Activated T-cell treated with anti-CD3 and anti-CD28 coated beads, Interleukin-2, amount 50 U/mL, for 72 hours (primary cell): ENCODE measurements at regions not wholly inside any gene's neighbourhood (a gene's known extent, or its start where the extent isn't known, plus 50 kb on each side); places are given as distances from the start of the nearest gene placed in this dataset.

Experiments
- ATAC-seq, 2 donors: fragments of 150-1000 bp; cut with Tn5 transposase; replicated peaks in 1 of 2; 2 replicates each; pipeline ENCODE4 v1.10.0; 2021; ENCODE audit warnings: moderate library complexity in 2 of 2, mild to moderate bottlenecking in 1 of 2
- DNase-seq, 2 donors: peaks; one replicate each; pipeline ENCODE4 v3.0.0; 2021 to 2022; ENCODE audit warnings: mixed read lengths in 1 of 2
- H3K27ac Mint-ChIP-seq: one replicate; pipeline ENCODE4 v1.8.0; 2022; ENCODE audit warnings: mild to moderate bottlenecking, moderate library complexity, mixed read lengths
- H3K27me3 Mint-ChIP-seq: one replicate; pipeline ENCODE4 v1.8.0; 2022; ENCODE audit warnings: low read depth, mixed read lengths
- H3K36me3 Mint-ChIP-seq, 2 donors: one replicate each; pipeline ENCODE4 v1.8.0; 2022; ENCODE audit warnings: mixed read lengths in 2 of 2, mild to moderate bottlenecking in 1 of 2; ENCODE audit not compliant: insufficient read depth in 2 of 2
- H3K4me1 Mint-ChIP-seq: one replicate; pipeline ENCODE4 v1.8.0; 2022; ENCODE audit warnings: low read depth, mixed read lengths
- H3K4me3 Mint-ChIP-seq, 2 donors: one replicate each; pipeline ENCODE4 v1.8.0; 2022; ENCODE audit warnings: mild to moderate bottlenecking in 2 of 2, mixed read lengths in 2 of 2, moderate library complexity in 2 of 2
- H3K9me3 Mint-ChIP-seq, 2 donors: one replicate each; pipeline ENCODE4 v1.8.0; 2022; ENCODE audit warnings: mixed read lengths in 2 of 2

- Mint-ChIP-seq H3K27ac (no peak overlapping the region), H3K4me3 (no peak overlapping the region), H3K4me1 (no peaks in the 10 kb centered on the region), H3K36me3 (peaks cover 0 to 3% of the 10 kb centered on the region in 2 donors), H3K27me3 (peaks cover 26% of the 10 kb centered on the region), H3K9me3 (peaks cover 0 to 3% of the 10 kb centered on the region in 2 donors)
- ATAC-seq: no peak
- DNase-seq: no peak
Measured at GRCh38 chr4:4752576-4753401, 106.7 kb upstream of the MSX1 start.

GRCh38 chr4:4752025-4752424, 107.4 kb upstream of the MSX1 start:
- Mint-ChIP-seq H3K27me3 (peaks cover 26% of the 10 kb centered on the region), H3K9me3 (peaks cover 3% of the 10 kb centered on the region in 2 donors), H3K27ac (no peak overlapping the region), H3K4me3 (no peak overlapping the region), H3K36me3 (peaks cover 3 to 6% of the 10 kb centered on the region in 2 donors), H3K4me1 (no peaks in the 10 kb centered on the region)
- DNase-seq (no peak), ATAC-seq (no peak)

GRCh38 chr4:4750187-4750586, 109.3 kb upstream of the MSX1 start:
- H3K4me1 Mint-ChIP-seq: no peaks in the 10 kb centered on the region
- H3K36me3 Mint-ChIP-seq: peaks cover 8% of the 10 kb centered on the region in 2 donors
- H3K27me3 Mint-ChIP-seq: peaks cover 26% of the 10 kb centered on the region
- DNase-seq (no peak), ATAC-seq (no peak)
- H3K27ac Mint-ChIP-seq: no peak overlapping the region
- peaks cover 7% of the 10 kb centered on the region in 2 donors for H3K9me3 Mint-ChIP-seq
- no peak overlapping the region for H3K4me3 Mint-ChIP-seq

GRCh38 chr4:4749137-4749536, 110.3 kb upstream of the MSX1 start:
- Mint-ChIP-seq H3K36me3 (peaks cover 10 to 12% of the 10 kb centered on the region in 2 donors), H3K27ac (no peak overlapping the region), H3K4me3 (no peak overlapping the region), H3K9me3 (peaks cover 7% of the 10 kb centered on the region in 2 donors), H3K27me3 (peaks cover 22% of the 10 kb centered on the region), H3K4me1 (no peaks in the 10 kb centered on the region)
- ATAC-seq (no peak), DNase-seq (no peak)

- Mint-ChIP-seq H3K9me3 (peaks cover 7 to 9% of the 10 kb centered on the region in 2 donors), H3K36me3 (peaks cover 10 to 12% of the 10 kb centered on the region in 2 donors)
- no peak for ATAC-seq
Measured at GRCh38 chr4:4746444-4746843, 113.0 kb upstream of the MSX1 start.

GRCh38 chr4:4740071-4740470, 119.4 kb upstream of the MSX1 start:
- Mint-ChIP-seq H3K4me3 (no peak overlapping the region), H3K4me1 (no peaks in the 10 kb centered on the region), H3K27me3 (no peaks in the 10 kb centered on the region), H3K36me3 (peaks cover 2 to 4% of the 10 kb centered on the region in 2 donors), H3K9me3 (peaks cover 0 to 2% of the 10 kb centered on the region in 2 donors), H3K27ac (no peak overlapping the region)
- no peak for DNase-seq
- ATAC-seq: no peak

More at GRCh38 chr4:4746444-4746843, 113.0 kb upstream of the MSX1 start:
- Mint-ChIP-seq H3K27ac (no peak overlapping the region), H3K4me1 (no peaks in the 10 kb centered on the region), H3K4me3 (no peak overlapping the region), H3K27me3 (no peaks in the 10 kb centered on the region)
- no peak for DNase-seq

- ATAC-seq (no peak), DNase-seq (no peak)
- Mint-ChIP-seq H3K27ac (no peak overlapping the region), H3K36me3 (no peaks in the 10 kb centered on the region), H3K27me3 (no peaks in the 10 kb centered on the region), H3K4me3 (no peak overlapping the region), H3K9me3 (peaks cover 0 to 6% of the 10 kb centered on the region in 2 donors), H3K4me1 (no peaks in the 10 kb centered on the region)
Measured at GRCh38 chr4:4735870-4736269, 123.6 kb upstream of the MSX1 start.

- no peak overlapping the region for H3K27ac Mint-ChIP-seq
- H3K4me3 Mint-ChIP-seq: no peak overlapping the region
- no peak for ATAC-seq
- no peaks in the 10 kb centered on the region for H3K27me3 Mint-ChIP-seq
- H3K9me3 Mint-ChIP-seq: peaks cover 0 to 6% of the 10 kb centered on the region in 2 donors
- no peaks in the 10 kb centered on the region for H3K4me1 Mint-ChIP-seq
- no peaks in the 10 kb centered on the region for H3K36me3 Mint-ChIP-seq
- DNase-seq: no peak
Measured at GRCh38 chr4:4735136-4735750, 124.2 kb upstream of the MSX1 start.

- Mint-ChIP-seq H3K4me3 (no peak overlapping the region), H3K27me3 (no peaks in the 10 kb centered on the region), H3K4me1 (no peaks in the 10 kb centered on the region), H3K27ac (no peak overlapping the region), H3K36me3 (no peaks in the 10 kb centered on the region), H3K9me3 (peaks cover 0 to 6% of the 10 kb centered on the region in 2 donors)
- DNase-seq (no peak), ATAC-seq (no peak)
Measured at GRCh38 chr4:4734425-4734824, 125.0 kb upstream of the MSX1 start.

GRCh38 chr4:4733663-4734062, 125.8 kb upstream of the MSX1 start:
- DNase-seq (no peak), ATAC-seq (no peak)
- H3K36me3 Mint-ChIP-seq: no peaks in the 10 kb centered on the region
- H3K27ac Mint-ChIP-seq: no peak overlapping the region
- H3K4me1 Mint-ChIP-seq: no peaks in the 10 kb centered on the region
- H3K9me3 Mint-ChIP-seq: peaks cover 0 to 6% of the 10 kb centered on the region in 2 donors
- no peaks in the 10 kb centered on the region for H3K27me3 Mint-ChIP-seq
- H3K4me3 Mint-ChIP-seq: no peak overlapping the region

GRCh38 chr4:4730249-4730648, 129.2 kb upstream of the MSX1 start:
- ATAC-seq (no peak), DNase-seq (no peak)
- peaks cover 6 to 11% of the 10 kb centered on the region in 2 donors for H3K36me3 Mint-ChIP-seq
- no peaks in the 10 kb centered on the region for H3K27me3 Mint-ChIP-seq
- H3K4me3 Mint-ChIP-seq: no peak overlapping the region
- H3K27ac Mint-ChIP-seq: no peak overlapping the region
- H3K9me3 Mint-ChIP-seq: peaks cover 5 to 21% of the 10 kb centered on the region in 2 donors
- H3K4me1 Mint-ChIP-seq: no peaks in the 10 kb centered on the region

GRCh38 chr4:4729206-4729605, 130.3 kb upstream of the MSX1 start:
- no peak overlapping the region for H3K4me3 Mint-ChIP-seq
- no peaks in the 10 kb centered on the region for H3K4me1 Mint-ChIP-seq
- DNase-seq: no peak
- H3K27me3 Mint-ChIP-seq: no peaks in the 10 kb centered on the region
- H3K9me3 Mint-ChIP-seq: peaks cover 6 to 22% of the 10 kb centered on the region in 2 donors
- ATAC-seq: no peak
- no peak overlapping the region for H3K27ac Mint-ChIP-seq
- peaks cover 9 to 11% of the 10 kb centered on the region in 2 donors for H3K36me3 Mint-ChIP-seq

GRCh38 chr4:4727536-4727935, 131.9 kb upstream of the MSX1 start:
- H3K4me3 Mint-ChIP-seq: no peak overlapping the region
- no peaks in the 10 kb centered on the region for H3K4me1 Mint-ChIP-seq
- no peak for ATAC-seq
- no peaks in the 10 kb centered on the region for H3K27me3 Mint-ChIP-seq
- no peak overlapping the region for H3K27ac Mint-ChIP-seq
- peaks cover 9 to 12% of the 10 kb centered on the region in 2 donors for H3K36me3 Mint-ChIP-seq
- H3K9me3 Mint-ChIP-seq: peaks cover 6 to 16% of the 10 kb centered on the region in 2 donors
- DNase-seq: no peak
